ENCODE measurements at regions not wholly inside any gene's neighbourhood (a gene's known extent, or its start where the extent isn't known, plus 50 kb on each side); places are given as distances from the start of the nearest gene placed in this dataset.
A peak's percentile ranks its signal among the peaks of the same experiment; 100 is the strongest.

GRCh38 chr12:67456431-67456901 lies 187.3 kb downstream of the CAND1 start:
- TF ChIP-seq CTCF (conservative IDR thresholded peaks at IDR 0.05; ENCODE audit: control insufficient read depth, insufficient read depth, low read depth, low read length) = no peak
- DNase-seq (ENCODE audit: low read depth) = peak; percentile 96
- no peak overlapping the region for H3K4me3 ChIP-seq (ENCODE audit: control insufficient read depth, low read depth, low read length)

- no peak overlapping the region for H3K4me3 ChIP-seq (ENCODE audit: control insufficient read depth, low read depth, low read length)
- DNase-seq (ENCODE audit: low read depth) = no peak
- TF ChIP-seq CTCF (conservative IDR thresholded peaks at IDR 0.05; ENCODE audit: control insufficient read depth, insufficient read depth, low read depth, low read length) = no peak
These were observed 188.0 kb downstream of the CAND1 start for GRCh38 chr12:67457136-67457535.

- no peak overlapping the region for H3K4me3 ChIP-seq (ENCODE audit: control insufficient read depth, low read depth, low read length)
- DNase-seq (ENCODE audit: low read depth) = peak; percentile 60
- peak; percentile 54 for TF ChIP-seq CTCF (conservative IDR thresholded peaks at IDR 0.05; ENCODE audit: control insufficient read depth, insufficient read depth, low read depth, low read length)
These were observed 188.9 kb downstream of the CAND1 start for GRCh38 chr12:67457778-67458665.

GRCh38 chr12:67459173-67459572 lies 189.4 kb upstream of the DYRK2 start:
- DNase-seq (ENCODE audit: low read depth) = no peak
- no peak overlapping the region for H3K4me3 ChIP-seq (ENCODE audit: control insufficient read depth, low read depth, low read length)
- TF ChIP-seq CTCF (conservative IDR thresholded peaks at IDR 0.05; ENCODE audit: control insufficient read depth, insufficient read depth, low read depth, low read length) = no peak

GRCh38 chr12:67459578-67459977 lies 189.0 kb upstream of the DYRK2 start:
- H3K4me3 ChIP-seq (ENCODE audit: control insufficient read depth, low read depth, low read length) = no peak overlapping the region
- DNase-seq (ENCODE audit: low read depth) = no peak
- TF ChIP-seq CTCF (conservative IDR thresholded peaks at IDR 0.05; ENCODE audit: control insufficient read depth, insufficient read depth, low read depth, low read length) = no peak

GRCh38 chr12:67460388-67460787 lies 188.2 kb upstream of the DYRK2 start:
- DNase-seq (ENCODE audit: low read depth) = no peak
- no peak for TF ChIP-seq CTCF (conservative IDR thresholded peaks at IDR 0.05; ENCODE audit: control insufficient read depth, insufficient read depth, low read depth, low read length)
- H3K4me3 ChIP-seq (ENCODE audit: control insufficient read depth, low read depth, low read length) = no peak overlapping the region

Measured in fibroblast of mammary gland (primary cell).